ENCODE measurements at regions not wholly inside any gene's neighbourhood (a gene's known extent, or its start where the extent isn't known, plus 50 kb on each side); places are given as distances from the start of the nearest gene placed in this dataset.

DNA sequence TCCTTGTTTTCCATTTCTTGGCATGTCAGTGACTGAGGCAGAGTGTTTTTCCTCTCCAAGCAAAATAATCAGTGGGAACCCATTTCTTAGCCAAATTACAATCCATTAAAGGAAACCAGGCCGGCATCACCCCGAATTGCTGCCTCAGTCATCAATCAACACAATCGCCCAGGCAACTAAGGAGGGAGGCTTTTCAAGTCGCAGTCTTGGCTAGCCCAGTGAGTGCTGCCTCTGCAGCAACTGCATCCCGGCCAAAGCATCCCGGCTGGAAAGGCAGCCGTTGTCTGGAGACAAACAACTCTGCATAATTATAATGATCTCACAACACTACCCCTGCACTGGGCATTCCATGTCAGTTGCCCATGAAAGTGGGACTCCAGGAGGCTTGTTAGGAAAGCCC is 213.5 kb upstream of the PRICKLE2 start:
- TF ChIP-seq TAF1 (IDR thresholded peaks at IDR 0.05; ENCODE audit: low read depth) (no peak), EGR1 (IDR thresholded peaks at IDR 0.05) (no peak), RAD21 (IDR thresholded peaks at IDR 0.05; ENCODE audit: low read depth) (no peak), FOXM1 (IDR thresholded peaks at IDR 0.05; ENCODE audit: borderline replicate concordance, low read depth) (no peak)
- TF ChIP-seq, protein P1, sequence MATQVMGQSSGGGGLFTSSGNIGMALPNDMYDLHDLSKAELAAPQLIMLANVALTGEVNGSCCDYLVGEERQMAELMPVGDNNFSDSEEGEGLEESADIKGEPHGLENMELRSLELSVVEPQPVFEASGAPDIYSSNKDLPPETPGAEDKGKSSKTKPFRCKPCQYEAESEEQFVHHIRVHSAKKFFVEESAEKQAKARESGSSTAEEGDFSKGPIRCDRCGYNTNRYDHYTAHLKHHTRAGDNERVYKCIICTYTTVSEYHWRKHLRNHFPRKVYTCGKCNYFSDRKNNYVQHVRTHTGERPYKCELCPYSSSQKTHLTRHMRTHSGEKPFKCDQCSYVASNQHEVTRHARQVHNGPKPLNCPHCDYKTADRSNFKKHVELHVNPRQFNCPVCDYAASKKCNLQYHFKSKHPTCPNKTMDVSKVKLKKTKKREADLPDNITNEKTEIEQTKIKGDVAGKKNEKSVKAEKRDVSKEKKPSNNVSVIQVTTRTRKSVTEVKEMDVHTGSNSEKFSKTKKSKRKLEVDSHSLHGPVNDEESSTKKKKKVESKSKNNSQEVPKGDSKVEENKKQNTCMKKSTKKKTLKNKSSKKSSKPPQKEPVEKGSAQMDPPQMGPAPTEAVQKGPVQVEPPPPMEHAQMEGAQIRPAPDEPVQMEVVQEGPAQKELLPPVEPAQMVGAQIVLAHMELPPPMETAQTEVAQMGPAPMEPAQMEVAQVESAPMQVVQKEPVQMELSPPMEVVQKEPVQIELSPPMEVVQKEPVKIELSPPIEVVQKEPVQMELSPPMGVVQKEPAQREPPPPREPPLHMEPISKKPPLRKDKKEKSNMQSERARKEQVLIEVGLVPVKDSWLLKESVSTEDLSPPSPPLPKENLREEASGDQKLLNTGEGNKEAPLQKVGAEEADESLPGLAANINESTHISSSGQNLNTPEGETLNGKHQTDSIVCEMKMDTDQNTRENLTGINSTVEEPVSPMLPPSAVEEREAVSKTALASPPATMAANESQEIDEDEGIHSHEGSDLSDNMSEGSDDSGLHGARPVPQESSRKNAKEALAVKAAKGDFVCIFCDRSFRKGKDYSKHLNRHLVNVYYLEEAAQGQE (IDR thresholded peaks at IDR 0.05; ENCODE audit: low read depth): no peak

- TF ChIP-seq TEAD4 (IDR thresholded peaks at IDR 0.05) (no peak), EGR1 (IDR thresholded peaks at IDR 0.05) (no peak)
Observed at GRCh38 chr3:64438066-64438465, 212.8 kb upstream of the PRICKLE2 start.

DNA sequence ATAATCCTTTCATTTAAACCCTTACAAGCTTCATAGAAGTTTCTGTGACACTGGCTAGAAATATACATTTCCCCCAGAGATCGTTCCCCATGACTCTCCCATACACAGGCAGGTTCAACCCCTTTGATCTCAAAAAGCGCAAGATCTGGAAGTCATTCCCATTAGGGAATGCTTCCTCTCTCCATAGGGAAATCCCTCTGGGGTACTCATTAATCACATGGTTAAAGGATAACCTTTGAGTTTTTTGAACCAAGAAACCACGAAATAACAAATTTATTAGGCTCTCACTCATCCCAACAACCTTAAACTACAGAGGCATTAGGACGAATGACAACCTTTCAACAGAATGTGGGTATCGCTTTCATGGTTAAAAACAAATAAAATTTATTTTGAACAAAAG is 211.9 kb upstream of the PRICKLE2 start:
- TF ChIP-seq CEBPB (IDR thresholded peaks at IDR 0.05): no peak
- no peak for TF ChIP-seq ZBTB7A (IDR thresholded peaks at IDR 0.05; ENCODE audit: low read depth)
- TF ChIP-seq TCF12 (IDR thresholded peaks at IDR 0.05; ENCODE audit: low read depth): no peak
- TF ChIP-seq EP300 (IDR thresholded peaks at IDR 0.05; ENCODE audit: borderline replicate concordance): no peak
- TF ChIP-seq RAD21 (IDR thresholded peaks at IDR 0.05; ENCODE audit: low read depth): no peak
- TF ChIP-seq, protein P2, sequence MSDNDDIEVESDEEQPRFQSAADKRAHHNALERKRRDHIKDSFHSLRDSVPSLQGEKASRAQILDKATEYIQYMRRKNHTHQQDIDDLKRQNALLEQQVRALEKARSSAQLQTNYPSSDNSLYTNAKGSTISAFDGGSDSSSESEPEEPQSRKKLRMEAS (IDR thresholded peaks at IDR 0.05): no peak
- no peak for TF ChIP-seq TAF1 (IDR thresholded peaks at IDR 0.05; ENCODE audit: low read depth)
- TF ChIP-seq USF1 (IDR thresholded peaks at IDR 0.05): no peak
- TF ChIP-seq YY1 (IDR thresholded peaks at IDR 0.05; ENCODE audit: low read depth): no peak
- TF ChIP-seq TEAD4 (IDR thresholded peaks at IDR 0.05): no peak
- TF ChIP-seq EGR1 (IDR thresholded peaks at IDR 0.05): no peak
- TF ChIP-seq, protein P1 (IDR thresholded peaks at IDR 0.05; ENCODE audit: low read depth): no peak
- TF ChIP-seq NFIC (IDR thresholded peaks at IDR 0.05): no peak
- TF ChIP-seq CREB1 (IDR thresholded peaks at IDR 0.05; ENCODE audit: low read depth): no peak
- no peak for TF ChIP-seq FOXM1 (IDR thresholded peaks at IDR 0.05; ENCODE audit: borderline replicate concordance, low read depth)

DNA sequence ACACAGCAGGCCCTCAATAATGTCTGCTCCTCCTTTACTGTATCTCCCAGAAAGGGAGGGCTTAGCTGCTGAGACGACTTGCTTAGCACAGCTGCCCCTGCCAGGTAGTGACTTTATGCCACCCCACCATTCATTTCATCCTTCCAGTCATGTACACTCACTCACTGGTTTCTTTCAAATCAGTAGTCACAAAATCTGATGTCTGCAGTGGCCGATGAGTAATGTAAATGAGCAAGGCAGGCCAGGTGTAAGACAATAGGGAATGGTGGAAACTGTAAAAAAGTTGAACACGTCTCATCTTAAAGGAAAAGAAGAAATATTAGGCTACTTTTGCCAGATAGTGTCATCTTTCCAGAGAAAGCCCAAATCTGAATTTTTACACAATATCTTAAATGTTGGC is 207.6 kb upstream of the PRICKLE2 start:
- TF ChIP-seq CEBPB (IDR thresholded peaks at IDR 0.05) (no peak), YY1 (IDR thresholded peaks at IDR 0.05; ENCODE audit: low read depth) (no peak), ZBTB7A (IDR thresholded peaks at IDR 0.05; ENCODE audit: low read depth) (no peak), EP300 (IDR thresholded peaks at IDR 0.05; ENCODE audit: borderline replicate concordance) (no peak), USF1 (IDR thresholded peaks at IDR 0.05) (no peak), EGR1 (IDR thresholded peaks at IDR 0.05) (no peak), TCF12 (IDR thresholded peaks at IDR 0.05; ENCODE audit: low read depth) (no peak), CREB1 (IDR thresholded peaks at IDR 0.05; ENCODE audit: low read depth) (no peak), RAD21 (IDR thresholded peaks at IDR 0.05; ENCODE audit: low read depth) (no peak), TEAD4 (IDR thresholded peaks at IDR 0.05) (no peak), FOXM1 (IDR thresholded peaks at IDR 0.05; ENCODE audit: borderline replicate concordance, low read depth) (no peak), NFIC (IDR thresholded peaks at IDR 0.05) (no peak), TAF1 (IDR thresholded peaks at IDR 0.05; ENCODE audit: low read depth) (no peak)
- TF ChIP-seq, protein P1 (IDR thresholded peaks at IDR 0.05; ENCODE audit: low read depth): no peak
- TF ChIP-seq, protein P2 (IDR thresholded peaks at IDR 0.05): no peak

DNA sequence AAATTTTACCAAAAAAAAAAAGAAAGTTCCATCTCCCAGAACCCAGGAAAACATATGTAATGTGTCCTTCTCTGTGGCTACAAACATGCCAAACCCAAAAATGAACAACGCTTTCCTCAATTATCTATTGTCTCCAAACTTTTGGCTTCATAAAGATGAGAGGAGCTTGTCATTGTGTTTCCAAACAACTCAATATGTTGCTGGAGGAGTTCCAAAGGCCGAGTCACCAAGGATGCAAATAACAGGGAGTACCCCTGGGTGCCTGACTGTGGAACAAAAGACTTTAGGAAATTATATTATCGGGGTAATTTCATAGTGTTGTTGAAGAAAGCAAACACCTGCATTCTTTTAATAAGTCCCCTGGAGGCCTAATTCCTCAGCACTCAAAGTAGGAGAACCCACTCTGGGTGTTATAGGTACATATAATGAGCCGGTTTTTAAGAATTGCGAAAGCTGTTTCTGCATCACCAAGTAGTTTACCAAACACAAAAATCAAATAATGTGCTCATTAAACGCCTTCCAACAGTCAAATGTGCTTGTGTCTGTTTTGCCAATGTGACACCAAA is 206.3 kb upstream of the PRICKLE2 start:
- no peak for TF ChIP-seq NFIC (IDR thresholded peaks at IDR 0.05)

Measured in Ishikawa (cell line).